HG02884 (cell line): ENCODE measurements at regions not wholly inside any gene's neighbourhood (a gene's known extent, or its start where the extent isn't known, plus 50 kb on each side); places are given as distances from the start of the nearest gene placed in this dataset.

ENCODE experiments used
- ATAC-seq: cut with Tn5 transposase; IDR thresholded peaks from one replicate; pipeline ENCODE4 v1.9.1; 2021; ENCODE audit warnings: mild to moderate bottlenecking, moderate library complexity; ENCODE audit not compliant: unreplicated experiment

DNA sequence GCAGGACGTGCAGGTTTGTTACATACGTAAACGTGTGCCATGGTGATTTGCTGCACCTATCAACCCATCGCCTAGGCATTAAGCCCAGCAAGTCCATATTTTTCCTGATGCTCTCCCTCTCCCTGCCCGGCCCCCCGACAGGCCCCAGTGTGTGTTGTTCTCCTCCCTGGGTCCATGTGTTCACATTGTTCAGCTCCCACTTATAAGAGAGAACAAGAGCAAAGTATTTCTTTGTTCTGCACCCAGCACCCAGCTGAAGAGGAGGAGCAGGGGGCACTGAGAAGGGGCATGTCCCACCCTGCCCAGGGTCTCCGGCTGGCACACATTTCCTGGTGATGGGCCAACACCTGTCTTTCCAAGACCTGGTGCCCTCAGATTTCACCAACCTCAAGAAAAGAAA lies 251.1 kb upstream of the ARID1B start:
- ATAC-seq: no peak

DNA sequence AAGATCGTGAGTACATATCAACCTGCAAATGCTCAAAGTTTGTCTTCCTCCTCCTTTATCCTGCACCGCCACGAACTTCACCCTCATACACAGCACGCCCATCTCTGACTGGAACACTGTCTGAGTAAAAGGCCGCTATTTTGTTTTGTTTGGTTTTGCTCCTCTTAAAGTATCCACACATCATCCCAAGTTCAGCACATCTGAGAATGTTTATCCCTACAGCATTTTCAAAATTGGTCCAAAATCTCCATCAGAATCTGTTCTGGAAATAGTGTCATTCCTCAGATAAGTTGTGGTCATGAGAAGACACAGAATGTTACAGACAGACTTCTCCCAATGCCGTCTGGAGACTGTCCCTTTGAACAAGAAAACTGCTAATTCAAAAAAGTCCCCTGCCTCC lies 251.6 kb upstream of the ARID1B start:
- no peak for ATAC-seq

- no peak for ATAC-seq
Observed at GRCh38 chr6:156519940-156520339, 257.2 kb upstream of the ARID1B start.

- ATAC-seq: no peak
Observed at GRCh38 chr6:156517088-156517487, 260.1 kb upstream of the ARID1B start.

GRCh38 chr6:156515242-156515641 lies 261.9 kb upstream of the ARID1B start:
- ATAC-seq: no peak

DNA sequence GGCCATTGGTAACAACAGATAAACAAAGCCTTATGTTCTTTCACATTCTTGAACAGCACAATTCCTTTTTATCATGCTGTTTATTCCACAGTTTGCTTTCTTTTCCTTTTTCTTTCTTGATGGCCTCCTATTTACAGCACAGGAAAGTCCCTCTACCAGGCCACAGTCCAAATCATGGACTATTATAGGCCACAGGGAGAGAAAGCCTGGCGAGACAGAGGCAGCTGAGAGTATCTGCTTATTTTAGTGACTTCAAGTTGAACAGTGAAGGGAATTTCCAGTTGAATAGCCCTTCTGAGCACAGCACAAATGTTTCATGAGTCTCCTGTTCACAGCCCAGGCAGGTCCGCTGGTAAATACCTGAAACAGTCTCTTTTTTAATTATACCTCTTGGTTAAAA lies 263.7 kb upstream of the ARID1B start:
- no peak for ATAC-seq

- no peak for ATAC-seq
Observed at GRCh38 chr6:156511570-156511969, 265.6 kb upstream of the ARID1B start.

DNA sequence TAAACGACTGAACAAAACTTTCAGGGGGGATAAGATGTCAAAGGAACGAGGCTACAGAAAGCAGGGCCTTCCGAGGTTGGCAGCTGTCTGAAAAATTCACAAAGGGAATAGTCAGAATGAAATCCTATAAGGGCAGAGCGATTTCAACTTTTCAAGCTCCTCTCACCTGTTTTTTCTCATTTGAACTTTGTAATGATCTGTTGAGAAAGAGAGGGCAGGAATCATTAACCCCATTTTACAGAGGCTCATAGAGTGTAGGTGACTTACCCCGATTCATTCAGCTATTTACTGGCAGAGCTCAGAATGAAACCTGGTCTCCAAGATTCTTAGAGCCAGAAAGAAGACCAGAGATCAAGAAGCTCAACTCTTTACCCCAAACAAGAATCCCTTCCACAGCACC lies 266.1 kb upstream of the ARID1B start:
- ATAC-seq: no peak

GRCh38 chr6:156510242-156510641 lies 266.9 kb upstream of the ARID1B start:
- ATAC-seq: no peak

- ATAC-seq: no peak
Observed at GRCh38 chr6:156509496-156509895, 267.7 kb upstream of the ARID1B start.

- no peak for ATAC-seq
Observed at GRCh38 chr6:156508923-156509322, 268.3 kb upstream of the ARID1B start.

- ATAC-seq: no peak
Observed at GRCh38 chr6:156508126-156508525, 269.1 kb upstream of the ARID1B start.

GRCh38 chr6:156507656-156508055 lies 269.5 kb upstream of the ARID1B start:
- no peak for ATAC-seq

DNA sequence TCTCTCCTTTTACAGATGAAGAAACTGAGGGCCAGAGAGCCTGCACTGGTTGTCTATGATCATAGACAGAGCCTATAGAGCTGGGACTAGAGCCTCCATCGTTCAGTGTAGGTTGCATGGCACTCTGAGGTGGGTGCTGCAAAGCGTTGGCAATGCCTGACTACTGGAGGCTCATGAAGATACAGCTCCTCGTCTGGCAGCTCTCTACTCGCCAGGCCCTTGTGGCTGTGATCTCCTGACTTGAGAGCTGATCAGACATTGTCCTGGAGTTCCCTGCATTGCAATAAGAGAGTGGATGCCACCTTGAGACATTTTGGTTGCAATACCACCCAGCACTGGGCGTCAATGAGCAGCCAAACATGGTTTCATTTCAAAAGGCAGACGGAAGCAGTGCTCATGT lies 270.1 kb upstream of the ARID1B start:
- no peak for ATAC-seq

DNA sequence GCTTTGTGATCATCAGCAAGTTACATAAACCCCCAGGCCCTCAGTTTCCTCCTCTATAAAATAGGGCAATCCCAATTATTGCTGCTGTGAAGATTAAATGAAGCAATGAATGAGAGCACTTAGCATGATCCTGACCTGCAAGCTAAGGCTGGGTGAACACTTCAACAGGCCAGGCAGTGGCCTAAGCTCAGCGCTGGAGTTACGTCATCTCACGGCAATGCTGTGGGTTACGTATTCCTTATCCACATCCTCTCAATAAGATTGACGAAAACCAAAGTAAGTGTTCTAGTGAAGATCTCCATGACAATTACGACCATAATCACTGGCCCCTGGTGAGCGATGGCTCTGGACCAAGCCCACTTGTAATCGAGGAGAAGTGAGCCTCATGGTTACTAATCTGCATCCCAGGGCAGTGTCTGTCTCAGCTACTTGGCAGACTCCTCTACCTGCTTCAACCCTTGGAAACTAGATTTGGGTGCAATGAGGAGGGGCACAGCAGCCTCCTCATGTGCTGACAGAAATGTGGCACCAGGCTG lies 274.1 kb upstream of the ARID1B start:
- no peak for ATAC-seq

- ATAC-seq: no peak
Observed at GRCh38 chr6:156497618-156498017, 279.6 kb upstream of the ARID1B start.

GRCh38 chr6:156487877-156488276 lies 289.3 kb upstream of the ARID1B start:
- no peak for ATAC-seq

DNA sequence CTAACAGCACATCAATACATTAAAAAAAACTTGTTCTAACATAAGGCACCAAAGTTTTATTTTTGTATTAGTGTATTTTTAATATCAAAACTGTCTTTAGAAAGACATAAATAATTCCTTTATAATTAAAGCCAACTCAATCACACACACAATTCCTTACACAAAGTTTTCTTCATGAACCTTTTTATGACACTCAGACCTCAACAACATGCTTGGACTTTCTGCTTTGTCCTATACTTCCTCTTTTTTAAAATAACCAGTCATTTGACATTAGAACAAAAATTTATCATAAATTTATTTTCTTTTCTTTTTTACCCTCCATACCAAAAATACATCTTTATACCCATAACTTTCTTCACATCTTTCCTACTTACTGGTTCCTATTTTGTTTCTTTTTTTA lies 292.0 kb upstream of the ARID1B start:
- no peak for ATAC-seq

DNA sequence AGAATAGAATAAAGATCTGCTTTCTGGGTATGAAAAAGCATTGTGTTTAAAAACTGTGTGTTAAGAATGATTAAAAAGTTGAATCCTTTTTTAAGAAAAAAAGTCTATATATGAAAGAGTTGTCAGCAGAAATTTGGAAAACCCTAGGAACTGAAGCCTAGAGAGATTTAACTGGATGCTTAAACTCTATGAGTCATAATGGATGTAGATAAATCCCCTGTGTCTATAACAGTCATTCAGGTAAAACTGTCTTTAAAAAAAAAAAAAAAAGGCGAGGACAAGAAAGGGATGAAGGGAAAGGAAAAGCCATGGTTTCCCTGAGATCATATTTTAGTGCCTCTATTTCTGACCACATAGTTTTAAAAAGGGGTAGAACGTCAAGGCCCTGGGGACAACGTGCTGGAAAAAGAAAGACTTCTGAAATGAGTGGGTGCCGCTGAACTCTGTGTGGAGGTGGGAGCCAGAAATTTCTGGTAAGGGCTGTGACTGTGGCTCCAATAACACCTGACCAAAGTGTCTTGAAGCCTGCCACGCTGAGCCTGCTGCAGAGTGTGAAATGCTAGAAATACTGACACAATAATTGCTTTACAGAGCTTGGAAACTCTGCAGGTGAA lies 302.6 kb upstream of the ARID1B start:
- ATAC-seq: peak; percentile 89

- ATAC-seq: no peak
Observed at GRCh38 chr6:156471000-156471399, 306.2 kb upstream of the ARID1B start.

DNA sequence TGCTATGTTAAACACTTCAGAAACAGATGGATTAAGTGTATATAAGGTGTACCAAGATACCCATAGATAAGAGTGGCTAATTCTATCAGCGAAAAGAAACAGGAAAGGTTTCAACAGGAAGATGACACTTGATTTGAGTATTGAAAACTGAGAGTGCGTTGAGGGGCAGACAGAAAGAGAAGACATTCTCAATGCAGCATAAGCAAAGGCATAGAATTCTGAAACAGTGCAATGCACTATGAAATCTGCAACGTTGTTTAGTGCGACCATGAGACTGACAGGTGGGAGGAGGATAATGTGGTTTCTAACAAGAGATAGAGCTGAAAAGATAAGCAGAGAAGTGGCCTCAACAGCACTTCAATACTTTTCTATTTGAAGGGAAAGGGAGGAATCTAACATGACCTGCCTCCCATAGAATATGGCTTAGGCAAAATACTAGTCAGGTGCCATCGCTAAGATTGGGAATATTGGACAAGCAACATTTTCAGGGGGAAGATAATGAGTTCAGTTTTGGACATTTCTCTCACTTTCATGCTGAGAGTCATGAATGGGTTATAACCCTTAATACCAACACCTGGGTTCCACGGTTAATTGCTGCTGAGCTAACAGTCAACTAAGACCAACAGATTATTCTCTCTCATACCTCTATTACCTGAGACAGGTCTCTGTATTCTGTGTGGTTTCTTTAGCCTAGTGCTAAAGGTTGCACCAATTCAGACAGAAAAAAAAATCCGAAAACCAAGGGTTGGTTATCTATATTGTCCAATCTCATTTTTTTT lies 312.9 kb upstream of the ARID1B start:
- no peak for ATAC-seq

GRCh38 chr6:156461647-156462046 lies 315.5 kb upstream of the ARID1B start:
- ATAC-seq: no peak
